HG02759 (cell line): ENCODE measurements at regions not wholly inside any gene's neighbourhood (a gene's known extent, or its start where the extent isn't known, plus 50 kb on each side); places are given as distances from the start of the nearest gene placed in this dataset.

Source experiments
- ATAC-seq: cut with Tn5 transposase; IDR thresholded peaks from one replicate; pipeline ENCODE4 v1.9.1; 2021; ENCODE audit warnings: mild to moderate bottlenecking, moderate library complexity; ENCODE audit not compliant: unreplicated experiment

DNA sequence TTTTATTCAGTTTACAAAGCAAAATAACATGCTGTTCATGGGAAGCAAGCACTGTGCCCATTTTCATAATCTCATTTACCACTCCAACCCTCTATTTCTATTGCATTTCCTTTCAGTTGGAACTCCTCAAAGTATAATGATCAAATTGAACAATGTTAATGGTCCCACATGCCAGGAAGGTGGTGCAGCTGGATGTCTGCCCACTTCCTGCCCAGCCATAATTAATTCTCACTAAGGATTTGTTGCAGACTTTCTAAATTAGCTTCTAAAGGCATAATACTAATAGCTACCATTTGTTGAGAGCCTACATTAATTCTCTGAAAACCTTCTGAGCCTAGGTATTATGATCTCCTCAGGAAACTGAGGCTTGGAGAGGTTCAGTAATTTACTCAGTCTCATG is 316.1 kb upstream of the TPM1 start:
- ATAC-seq: no peak

DNA sequence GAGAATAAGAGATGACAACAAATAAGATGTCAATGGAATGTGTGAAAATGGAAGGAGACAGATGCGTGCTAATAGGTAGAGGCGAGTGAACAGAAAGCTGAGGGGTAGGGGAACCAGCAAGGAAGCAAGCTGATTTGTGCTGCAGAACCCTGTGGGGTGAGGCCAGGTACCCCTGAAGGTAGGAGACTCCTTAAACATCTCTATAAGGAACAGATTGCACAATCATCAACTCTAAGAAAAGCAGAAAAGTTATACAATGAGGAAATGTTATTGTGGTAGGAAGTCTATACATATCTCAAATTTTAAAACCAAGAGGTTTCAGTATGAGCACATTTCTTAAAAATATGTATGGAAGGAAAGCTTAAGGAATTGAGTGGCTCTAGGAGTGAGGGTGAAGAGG is 315.0 kb upstream of the TPM1 start:
- no peak for ATAC-seq

DNA sequence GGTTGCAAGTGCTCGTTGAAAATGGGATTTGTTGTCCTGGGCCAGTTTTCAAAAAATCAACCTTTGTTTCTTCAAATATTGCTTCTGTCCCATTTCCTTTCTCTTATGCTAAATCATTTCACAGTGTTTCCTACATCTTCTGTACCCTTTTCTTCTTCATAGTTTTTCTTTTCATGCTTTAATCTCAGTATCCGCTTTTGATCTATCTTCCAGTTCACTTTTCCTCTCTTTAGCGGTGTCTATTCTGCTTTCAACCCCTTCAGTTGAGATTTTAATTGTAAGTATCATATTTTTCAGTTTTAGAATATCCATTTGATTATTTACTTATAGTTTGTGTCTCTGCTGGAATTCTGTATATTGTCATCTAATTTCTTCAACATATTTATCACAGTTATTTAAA is 311.7 kb upstream of the TPM1 start:
- ATAC-seq: no peak

DNA sequence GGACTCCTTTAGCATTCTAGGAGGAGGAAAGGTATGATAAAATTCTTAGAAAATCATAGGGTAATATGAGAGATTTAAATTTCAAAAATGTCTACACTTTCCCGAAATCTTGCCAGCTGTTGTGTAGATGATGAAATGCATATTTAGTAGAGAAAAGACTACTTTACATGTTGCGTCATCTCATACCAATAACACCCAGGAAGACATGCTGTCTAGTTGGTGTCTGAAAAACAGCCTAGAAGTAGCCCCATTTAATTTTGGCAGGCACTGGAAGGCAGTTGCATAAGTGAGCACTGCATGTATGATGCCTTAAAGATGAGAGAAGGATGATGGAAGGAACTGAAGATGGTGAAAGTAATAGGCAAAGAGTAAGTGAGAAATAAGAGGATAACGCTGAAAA is 310.5 kb upstream of the TPM1 start:
- no peak for ATAC-seq

DNA sequence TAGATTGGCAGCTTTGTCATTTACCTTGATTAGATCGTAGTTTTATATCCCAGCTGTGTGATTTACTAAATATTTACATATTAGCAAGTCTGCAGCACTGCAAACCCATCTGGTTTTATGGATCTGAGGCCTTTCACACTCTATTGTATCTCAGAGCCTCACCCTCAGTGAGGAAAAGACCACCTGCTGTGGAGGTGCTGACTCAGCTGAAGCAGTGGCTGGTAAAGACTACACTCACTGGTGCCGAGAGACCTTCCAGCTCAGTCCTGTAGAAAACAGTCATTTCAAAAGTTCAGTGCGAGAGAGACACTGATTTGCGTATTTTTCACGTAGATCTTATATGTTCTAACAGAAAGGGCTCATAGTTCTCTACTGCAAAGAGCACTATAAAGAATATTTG is 307.8 kb upstream of the TPM1 start:
- no peak for ATAC-seq

DNA sequence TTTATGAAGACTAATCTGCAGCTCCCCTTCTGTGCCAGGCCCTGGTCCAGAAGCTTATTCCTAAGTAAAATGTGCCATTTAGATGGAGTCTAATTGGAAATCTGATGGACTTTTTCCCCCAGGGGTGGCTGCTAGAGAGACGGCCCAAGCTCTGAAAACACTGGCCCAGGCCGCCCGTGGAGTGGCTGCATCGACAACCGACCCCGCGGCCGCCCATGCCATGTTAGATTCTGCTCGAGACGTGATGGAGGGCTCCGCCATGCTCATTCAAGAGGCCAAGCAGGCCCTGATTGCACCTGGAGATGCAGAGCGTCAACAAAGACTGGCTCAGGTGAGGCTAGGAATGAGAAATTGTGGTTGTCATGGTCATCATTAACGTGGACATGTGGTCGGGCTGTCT is 305.8 kb upstream of the TPM1 start:
- ATAC-seq: no peak

DNA sequence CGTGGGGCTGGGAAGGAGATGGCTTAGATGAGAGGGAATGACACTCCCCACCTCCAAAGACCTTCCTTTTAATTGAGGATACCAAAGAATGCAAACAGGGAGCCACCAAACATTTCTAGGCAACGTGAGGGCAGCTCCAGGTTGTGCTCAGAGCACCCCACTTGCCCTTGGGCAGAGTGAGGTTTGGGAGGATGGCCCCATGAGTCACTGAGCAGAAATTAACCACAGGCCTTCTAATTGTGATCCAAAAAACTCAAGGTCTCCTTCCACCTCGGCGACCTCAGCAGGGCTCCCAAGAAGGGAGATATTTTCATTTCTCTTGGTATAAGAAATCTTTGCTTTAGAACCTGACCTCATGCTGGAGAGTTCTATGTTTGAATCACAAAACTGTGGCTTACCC is 305.0 kb upstream of the TPM1 start:
- ATAC-seq: no peak

DNA sequence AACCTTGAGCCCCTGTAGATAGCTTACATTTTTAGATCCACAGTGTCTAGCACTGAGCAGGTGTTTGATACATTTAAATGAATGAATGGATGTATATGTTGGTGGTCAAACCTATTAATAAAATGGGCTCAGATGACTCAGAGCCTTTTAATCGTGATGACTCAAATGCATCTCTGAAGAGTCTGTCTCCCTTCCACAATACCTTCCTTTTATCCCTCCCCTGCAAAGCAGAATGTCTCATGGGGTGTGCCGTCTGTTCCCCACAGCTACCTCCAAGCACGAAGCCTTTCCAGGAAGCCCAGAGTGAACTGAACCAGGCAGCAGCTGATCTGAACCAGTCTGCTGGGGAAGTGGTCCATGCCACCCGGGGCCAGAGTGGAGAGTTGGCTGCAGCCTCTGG is 303.5 kb upstream of the TPM1 start:
- no peak for ATAC-seq

DNA sequence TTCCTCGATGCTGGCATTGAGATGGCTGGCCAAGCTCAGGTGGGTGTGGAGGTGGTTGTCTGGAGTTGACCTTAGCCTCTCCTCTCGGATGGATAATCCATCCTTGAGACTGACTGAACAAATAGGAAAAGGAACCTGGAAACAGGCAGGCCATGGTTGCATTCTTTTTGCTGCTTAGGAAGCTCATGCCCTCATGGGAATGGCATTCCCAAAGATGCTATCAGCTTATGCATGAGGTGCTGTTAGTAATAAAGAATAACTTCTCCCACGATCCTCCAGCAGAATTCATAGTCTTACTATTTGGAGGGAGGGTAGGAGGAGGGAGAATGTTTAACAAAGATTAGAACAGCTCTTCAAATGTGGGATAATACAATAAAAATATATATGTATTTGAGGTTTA is 303.0 kb upstream of the TPM1 start:
- ATAC-seq: no peak

DNA sequence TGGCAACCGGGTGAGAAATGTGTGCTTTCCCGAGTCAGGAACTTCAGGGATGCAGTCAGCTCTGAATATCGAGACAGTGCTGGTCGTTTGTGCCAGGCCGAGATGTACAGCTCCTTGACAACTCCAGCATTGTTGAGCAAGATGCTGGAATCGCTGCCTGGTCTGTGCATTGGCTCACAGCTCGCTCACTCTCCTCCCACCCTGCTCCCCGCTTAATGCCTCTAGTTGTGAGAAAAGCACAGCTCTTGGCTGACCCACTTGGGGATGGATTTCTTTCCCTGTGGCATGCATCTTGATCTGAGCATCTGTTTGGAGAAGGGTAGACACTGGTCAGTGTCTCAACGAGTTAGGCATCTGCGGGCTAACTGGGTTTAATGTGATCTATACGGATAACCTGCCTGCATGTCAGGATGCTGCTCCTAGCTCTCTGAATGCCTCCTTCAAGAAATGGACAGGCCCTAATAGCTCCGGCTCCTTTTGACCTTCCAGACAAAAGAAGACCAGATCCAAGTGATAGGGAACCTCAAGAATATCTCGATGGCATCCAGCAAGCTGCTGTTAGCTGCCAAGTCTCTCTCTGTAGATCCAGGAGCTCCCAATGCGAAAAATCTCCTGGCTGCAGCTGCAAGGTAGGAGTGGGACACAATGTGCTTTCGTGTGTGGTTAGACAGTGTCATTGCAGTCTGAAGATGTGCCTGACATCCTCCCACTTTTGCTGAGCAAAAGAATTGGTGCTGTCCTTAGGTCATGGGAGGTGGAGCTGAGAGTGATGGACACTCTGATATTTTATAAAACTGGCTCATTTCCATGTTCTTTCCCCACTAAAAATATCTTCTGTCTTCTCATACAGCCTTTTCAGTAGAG is 302.2 kb upstream of the TPM1 start:
- ATAC-seq: no peak

DNA sequence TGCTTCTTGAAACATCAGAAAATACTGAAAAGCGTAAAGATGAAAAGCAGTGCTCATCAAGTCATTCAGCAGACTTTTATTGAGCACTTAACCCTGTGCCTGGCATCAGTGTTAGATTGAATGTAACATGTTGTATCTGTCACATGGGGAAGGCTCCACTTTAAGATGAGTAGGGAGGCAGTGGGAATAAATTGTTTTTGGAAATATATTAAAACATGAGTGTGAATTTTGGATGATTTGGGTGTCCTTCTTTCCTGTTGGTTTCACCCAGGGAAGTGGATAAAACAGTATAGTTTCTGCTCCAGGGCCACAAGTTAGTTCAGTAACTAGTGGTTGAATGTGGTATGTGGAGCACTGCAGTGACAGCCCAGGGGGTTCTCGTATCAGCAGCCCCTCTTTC is 301.4 kb upstream of the TPM1 start:
- ATAC-seq: no peak

DNA sequence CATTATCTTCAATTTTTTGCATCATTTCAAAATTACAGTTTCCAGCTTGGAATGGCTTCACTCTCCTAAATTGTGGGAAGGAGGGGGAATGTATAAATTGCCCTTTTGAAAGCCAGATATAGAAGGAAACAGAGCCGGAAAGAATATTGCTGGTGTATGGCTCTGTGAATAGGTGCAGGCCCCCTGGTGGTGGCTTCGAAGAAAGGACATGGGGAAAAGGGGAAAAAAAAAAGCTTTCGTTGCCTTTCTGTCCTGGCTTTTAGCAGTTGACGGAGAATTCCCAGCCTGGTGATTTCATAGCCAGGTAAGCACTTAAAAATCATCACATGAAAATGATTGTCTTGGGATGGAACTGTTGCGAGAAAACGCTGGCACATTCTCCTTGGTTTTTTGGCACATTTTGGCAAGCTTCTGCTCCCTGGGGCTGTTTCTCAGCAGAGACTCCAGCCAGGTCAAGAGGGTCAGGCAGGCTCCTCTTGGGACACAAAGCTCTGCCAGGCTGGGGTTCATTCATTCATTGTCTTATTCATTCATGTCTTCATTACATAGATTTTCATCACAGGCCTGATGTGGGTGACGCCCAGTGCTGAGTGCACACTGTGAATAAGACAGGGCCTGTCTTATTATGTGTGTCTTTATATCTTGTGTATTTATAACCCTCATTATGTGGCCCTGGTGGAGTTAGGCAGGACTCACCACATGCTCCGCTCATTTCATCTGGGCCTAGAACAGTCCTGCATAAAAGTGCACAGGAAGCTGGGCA is 300.0 kb upstream of the TPM1 start:
- ATAC-seq: no peak

DNA sequence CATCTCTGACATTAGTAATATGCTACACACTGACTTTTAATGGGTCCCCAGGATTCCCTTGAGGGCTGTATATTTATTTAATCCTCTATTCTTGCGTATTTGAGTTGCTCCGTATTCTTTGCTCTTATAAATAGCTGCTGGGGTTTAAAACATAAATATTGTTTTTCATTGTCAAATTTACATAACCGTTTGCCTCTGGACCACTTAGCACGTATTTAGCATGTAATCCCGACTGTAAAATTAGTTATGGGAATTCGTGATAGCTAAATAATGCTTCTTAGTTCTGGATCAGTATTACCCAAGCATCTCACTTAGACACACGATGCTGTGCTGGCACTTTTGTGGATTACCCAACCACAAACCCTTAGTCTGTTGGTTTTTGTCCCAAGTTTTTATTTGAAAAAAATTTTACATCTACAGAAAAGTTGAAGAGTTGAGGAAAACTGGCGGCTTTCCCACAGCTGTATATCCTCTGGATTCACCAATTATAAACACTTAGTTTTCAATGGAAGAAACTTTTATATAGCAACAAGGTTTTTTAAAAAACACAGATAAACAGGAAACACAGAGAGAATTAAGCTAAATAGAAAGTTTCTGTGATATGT is 296.8 kb upstream of the TPM1 start:
- no peak for ATAC-seq

DNA sequence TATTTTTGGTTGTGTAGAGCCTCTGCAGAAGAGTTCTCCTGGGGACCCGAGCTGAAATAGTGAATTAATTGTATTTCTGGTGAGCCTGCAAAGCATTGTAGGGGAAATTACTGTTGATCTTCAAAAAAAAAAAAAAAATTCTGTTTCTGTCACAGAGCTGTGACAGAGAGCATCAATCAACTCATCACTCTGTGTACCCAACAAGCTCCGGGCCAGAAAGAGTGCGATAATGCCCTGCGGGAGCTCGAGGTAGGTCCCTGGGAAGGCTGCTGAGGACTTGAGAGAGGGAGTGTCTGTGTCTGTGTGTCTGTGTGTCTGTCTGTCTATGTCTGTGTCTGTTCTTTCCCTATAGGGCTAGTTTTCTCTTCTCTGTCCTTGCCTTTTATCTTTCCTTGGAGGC is 294.4 kb upstream of the TPM1 start:
- no peak for ATAC-seq

DNA sequence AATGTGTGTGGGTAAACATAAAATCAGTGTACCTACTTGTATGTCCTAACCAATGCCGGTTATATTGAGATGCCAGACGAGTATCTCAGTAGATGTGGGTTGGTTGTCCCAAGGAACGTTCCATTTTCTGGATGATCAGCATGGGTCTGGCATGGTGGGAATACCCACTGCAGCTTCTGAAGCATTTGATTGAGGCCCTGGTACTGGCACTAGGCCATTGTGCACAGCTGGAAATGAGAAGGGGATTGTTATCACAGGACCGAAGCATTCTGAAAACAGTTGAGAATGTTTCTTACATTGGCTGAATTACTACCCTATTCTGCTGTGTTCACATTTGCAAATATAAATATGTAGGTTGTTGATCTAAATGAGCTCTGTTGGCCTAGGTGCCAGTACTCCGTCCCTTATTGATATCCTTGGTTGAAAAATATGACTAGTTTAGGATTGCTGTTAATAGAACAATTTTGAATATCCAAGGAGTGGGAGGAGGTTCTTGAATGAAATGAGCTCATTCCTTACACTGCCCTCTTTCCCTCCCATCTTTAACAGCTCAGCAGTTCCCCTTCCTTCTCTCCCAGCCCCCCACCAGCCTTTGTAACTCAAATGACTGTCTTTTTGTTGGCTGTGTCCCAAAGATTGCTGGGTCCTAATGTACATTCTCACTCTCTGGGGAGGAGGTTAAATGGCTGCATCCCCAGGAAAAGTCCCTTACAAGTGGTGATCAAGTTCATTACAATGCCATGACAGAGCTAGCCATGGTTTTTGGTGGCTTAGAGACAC is 293.3 kb upstream of the TPM1 start:
- ATAC-seq: no peak

DNA sequence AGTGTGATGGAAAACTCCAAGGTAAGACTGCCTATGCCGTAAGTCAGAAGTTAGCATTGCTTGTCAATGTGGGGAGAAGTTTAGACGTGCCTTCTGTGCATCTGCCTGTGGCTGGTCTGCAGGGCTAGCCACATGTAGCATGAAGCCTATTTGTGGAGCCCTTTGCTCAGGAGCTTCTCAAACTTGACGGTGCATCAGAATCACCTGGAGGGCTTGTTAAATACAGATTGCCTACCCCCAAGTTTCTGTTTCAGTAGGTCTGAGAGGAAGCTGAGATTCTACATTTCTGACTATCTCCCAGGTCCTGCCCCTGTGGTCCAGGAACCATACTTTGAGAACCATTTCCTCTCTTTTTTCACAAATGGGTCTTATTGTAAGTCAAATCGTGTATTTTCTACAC is 292.1 kb upstream of the TPM1 start:
- no peak for ATAC-seq

DNA sequence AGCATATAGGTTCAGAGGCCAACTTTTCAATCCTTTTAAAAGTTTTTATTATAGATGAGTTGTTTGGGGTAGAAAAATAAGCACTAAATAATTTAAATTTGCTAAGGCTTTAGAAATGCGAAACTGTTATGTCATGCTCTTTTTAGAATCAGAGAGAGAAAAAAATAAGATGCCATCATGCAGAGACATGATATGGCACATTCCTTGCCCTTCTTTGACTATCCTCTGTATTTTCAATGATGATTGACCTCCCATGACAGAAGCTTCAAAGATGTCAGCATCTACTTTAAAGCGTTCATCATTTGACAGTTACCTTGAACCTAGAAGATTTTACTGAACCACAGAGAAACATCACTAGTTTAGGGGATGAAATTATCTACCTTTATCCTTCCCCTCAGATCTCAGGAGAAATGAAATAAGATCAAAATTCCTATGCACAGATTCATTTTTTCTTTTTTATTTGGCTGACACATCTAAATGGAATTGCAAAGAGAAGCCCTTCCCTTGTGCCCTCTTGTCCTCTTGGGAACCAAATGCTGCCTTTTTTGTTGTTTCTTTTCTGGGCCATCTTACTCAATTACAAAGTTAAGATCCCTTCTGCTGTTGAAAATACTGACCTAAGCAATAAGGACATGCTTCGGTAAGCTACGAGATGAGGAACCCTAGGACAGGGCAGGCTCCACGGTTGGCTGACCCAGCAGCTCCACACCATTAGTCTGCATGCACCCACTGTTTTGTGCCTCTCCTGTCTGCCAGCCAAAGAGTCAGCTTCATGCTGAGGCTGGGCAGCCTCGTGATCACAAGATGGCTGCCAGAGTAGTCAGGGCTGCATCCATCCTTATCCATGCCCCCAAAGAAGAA is 289.7 kb upstream of the TPM1 start:
- no peak for ATAC-seq

DNA sequence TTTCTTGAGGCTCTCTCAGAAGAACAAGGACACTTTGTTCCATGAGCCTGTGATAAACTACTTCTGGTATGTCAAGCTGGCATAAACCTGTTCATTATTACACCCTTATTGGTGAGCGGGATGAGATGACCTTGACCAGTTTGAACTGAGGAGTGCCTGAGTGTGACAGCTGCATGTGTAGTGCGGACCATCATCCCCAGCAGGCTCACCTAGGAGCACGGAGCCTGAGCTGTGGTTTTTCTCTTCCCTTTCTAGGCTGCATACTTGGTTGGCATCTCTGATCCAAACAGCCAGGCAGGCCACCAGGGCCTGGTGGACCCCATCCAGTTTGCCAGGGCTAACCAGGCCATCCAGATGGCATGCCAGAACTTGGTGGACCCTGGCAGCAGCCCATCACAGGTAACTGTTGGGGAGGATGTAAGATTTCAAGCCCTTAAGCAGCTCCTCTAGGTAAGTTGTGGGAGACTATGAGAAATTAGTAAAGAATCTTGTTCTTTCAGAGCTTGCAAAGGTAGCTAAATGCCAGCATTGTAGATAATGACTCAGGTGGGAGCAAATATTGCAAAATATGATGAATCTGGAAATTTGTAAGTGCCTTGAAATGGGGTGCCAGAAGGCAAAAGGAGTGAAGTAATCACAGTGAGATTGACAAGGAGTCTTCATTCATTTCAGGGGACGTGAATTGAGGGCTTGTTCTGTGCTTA is 288.9 kb upstream of the TPM1 start:
- no peak for ATAC-seq

DNA sequence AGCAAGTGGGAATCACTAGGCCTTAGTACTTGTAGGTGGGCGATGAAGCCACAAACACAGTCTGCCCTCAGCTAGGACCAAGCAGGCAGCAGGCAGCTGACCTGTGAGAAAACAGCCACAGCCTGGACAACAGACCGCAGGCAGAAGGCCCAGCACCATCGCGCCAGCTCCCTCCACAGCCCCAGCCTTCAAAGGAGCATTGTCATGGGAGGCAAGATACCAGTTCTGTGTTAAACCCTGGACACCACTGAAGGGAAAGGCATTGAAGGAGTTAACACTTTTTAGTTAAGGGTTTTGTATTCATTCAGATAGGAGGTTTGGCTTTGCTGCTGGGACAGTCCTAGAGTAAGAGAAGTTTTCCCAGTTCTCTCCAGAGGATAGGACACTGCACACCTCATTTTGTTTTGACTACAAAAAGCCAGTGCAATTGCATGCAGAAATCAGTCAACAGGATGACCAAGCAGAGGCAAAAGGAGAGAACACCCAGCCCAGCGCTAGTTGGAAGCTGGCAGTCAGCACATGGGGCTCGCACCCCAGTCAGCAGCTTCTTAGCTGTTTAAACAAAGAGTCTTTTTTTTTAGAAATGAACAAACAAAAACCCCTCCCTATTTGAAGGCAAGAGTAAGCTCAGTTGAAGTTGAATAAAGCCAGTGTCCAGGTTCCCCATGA is 286.1 kb upstream of the TPM1 start:
- no peak for ATAC-seq
